ENCODE measurements at regions not wholly inside any gene's neighbourhood (a gene's known extent, or its start where the extent isn't known, plus 50 kb on each side); places are given as distances from the start of the nearest gene placed in this dataset.

GRCh38 chr6:44679438-44680201 is 292.1 kb downstream of the CDC5L start:
- TF ChIP-seq, protein P1, sequence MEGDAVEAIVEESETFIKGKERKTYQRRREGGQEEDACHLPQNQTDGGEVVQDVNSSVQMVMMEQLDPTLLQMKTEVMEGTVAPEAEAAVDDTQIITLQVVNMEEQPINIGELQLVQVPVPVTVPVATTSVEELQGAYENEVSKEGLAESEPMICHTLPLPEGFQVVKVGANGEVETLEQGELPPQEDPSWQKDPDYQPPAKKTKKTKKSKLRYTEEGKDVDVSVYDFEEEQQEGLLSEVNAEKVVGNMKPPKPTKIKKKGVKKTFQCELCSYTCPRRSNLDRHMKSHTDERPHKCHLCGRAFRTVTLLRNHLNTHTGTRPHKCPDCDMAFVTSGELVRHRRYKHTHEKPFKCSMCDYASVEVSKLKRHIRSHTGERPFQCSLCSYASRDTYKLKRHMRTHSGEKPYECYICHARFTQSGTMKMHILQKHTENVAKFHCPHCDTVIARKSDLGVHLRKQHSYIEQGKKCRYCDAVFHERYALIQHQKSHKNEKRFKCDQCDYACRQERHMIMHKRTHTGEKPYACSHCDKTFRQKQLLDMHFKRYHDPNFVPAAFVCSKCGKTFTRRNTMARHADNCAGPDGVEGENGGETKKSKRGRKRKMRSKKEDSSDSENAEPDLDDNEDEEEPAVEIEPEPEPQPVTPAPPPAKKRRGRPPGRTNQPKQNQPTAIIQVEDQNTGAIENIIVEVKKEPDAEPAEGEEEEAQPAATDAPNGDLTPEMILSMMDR (IDR thresholded peaks at IDR 0.05; ENCODE audit: unreplicated experiment), result no peak
- Mint-ChIP-seq H3K4me3 (ENCODE audit: low read depth) (no peak overlapping the region), H3K9me3 (ENCODE audit: low read depth) (peaks cover 4% of the 10 kb centered on the region), H3K27me3 (peaks cover 18% of the 10 kb centered on the region), H3K36me3 (ENCODE audit: insufficient read depth) (no peaks in the 10 kb centered on the region), H3K27ac (no peak overlapping the region), H3K4me1 (ENCODE audit: low read depth) (no peaks in the 10 kb centered on the region)
- DNase-seq (ENCODE audit: low spot score, unreplicated experiment), result no peak

- H3K27ac Mint-ChIP-seq, result no peak overlapping the region
- no peak for DNase-seq (ENCODE audit: low spot score, unreplicated experiment)
- H3K9me3 Mint-ChIP-seq (ENCODE audit: low read depth), result peaks cover 4% of the 10 kb centered on the region
- no peaks in the 10 kb centered on the region for H3K4me1 Mint-ChIP-seq (ENCODE audit: low read depth)
- H3K36me3 Mint-ChIP-seq (ENCODE audit: insufficient read depth), result no peaks in the 10 kb centered on the region
- peaks cover 14% of the 10 kb centered on the region for H3K27me3 Mint-ChIP-seq
- TF ChIP-seq, protein P1 (IDR thresholded peaks at IDR 0.05; ENCODE audit: unreplicated experiment), result no peak
- H3K4me3 Mint-ChIP-seq (ENCODE audit: low read depth), result no peak overlapping the region
These were observed 292.8 kb downstream of the CDC5L start for GRCh38 chr6:44680202-44680720.

DNA sequence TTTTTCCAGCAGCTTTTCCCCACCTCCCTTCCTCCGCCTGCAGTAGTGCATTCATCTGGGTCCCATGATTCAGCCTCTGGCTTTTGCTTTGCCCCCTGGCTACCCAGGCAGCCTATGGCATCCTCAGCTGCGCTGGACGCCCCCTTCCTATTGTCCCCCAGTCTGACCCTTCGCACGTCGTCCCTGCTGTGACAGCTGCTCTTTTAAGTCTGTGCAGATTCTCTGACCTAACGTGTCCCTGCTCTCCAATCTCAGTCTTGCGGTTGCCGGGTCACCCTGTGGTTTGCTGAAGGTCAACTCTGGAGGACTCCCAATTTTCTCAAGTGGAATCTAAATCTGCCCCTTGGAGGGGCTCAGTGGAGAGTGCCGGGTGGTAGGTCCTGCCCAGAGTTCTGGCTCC is 294.3 kb downstream of the CDC5L start:
- Mint-ChIP-seq H3K9me3 (ENCODE audit: low read depth) (peaks cover 7% of the 10 kb centered on the region), H3K4me3 (ENCODE audit: low read depth) (no peak overlapping the region), H3K4me1 (ENCODE audit: low read depth) (no peaks in the 10 kb centered on the region), H3K27me3 (peaks cover 11% of the 10 kb centered on the region), H3K36me3 (ENCODE audit: insufficient read depth) (no peaks in the 10 kb centered on the region), H3K27ac (no peak overlapping the region)
- TF ChIP-seq, protein P1 (IDR thresholded peaks at IDR 0.05; ENCODE audit: unreplicated experiment), result no peak
- DNase-seq (ENCODE audit: low spot score, unreplicated experiment), result no peak

GRCh38 chr6:44682280-44682679 is 294.8 kb downstream of the CDC5L start:
- DNase-seq (ENCODE audit: low spot score, unreplicated experiment), result no peak
- Mint-ChIP-seq H3K27me3 (peaks cover 11% of the 10 kb centered on the region), H3K9me3 (ENCODE audit: low read depth) (peaks cover 12% of the 10 kb centered on the region), H3K4me3 (ENCODE audit: low read depth) (no peak overlapping the region), H3K4me1 (ENCODE audit: low read depth) (no peaks in the 10 kb centered on the region), H3K27ac (no peak overlapping the region), H3K36me3 (ENCODE audit: insufficient read depth) (no peaks in the 10 kb centered on the region)
- TF ChIP-seq, protein P1 (IDR thresholded peaks at IDR 0.05; ENCODE audit: unreplicated experiment), result no peak

DNA sequence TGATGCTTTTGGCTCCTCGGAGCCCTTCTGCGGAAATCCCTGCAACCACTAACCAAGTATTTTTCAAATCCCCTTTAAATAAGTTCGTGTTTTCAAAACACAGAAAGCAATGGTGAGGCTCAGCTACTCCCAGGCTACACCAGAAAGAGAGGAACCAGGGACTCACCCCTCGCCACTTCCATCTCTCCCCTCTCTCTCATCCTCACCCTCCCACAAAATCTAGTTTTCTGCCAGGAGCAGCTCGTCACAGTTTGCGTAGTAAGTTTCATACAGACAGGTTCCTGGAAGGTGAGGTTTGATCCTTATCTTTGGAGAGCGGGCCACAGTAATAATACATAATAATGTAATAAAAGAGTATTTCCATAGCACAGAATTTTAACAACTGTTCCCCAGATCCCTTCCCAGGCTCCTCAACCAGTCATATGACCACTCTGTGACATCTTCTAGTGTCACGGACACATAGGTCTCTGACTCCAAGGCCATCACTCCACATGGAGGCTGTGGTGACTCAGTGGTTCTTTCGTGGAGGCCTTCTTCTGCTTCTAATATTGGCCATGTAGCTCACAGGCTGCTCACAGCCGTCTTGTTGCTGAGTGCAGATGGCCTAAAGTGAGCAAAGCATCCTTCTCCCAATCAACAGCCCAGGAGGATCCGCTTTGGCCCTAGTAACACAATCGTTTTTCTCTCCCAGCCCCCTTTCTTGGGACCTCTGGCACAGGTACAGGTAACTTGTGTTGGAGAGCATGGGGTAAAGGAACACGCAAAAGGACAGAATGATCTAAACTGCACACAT is 295.7 kb downstream of the CDC5L start:
- Mint-ChIP-seq H3K36me3 (ENCODE audit: insufficient read depth) (no peaks in the 10 kb centered on the region), H3K27ac (no peak overlapping the region), H3K27me3 (peaks cover 11% of the 10 kb centered on the region), H3K9me3 (ENCODE audit: low read depth) (peaks cover 22% of the 10 kb centered on the region), H3K4me3 (ENCODE audit: low read depth) (no peak overlapping the region), H3K4me1 (ENCODE audit: low read depth) (no peaks in the 10 kb centered on the region)
- TF ChIP-seq, protein P1 (IDR thresholded peaks at IDR 0.05; ENCODE audit: unreplicated experiment), result no peak
- no peak for DNase-seq (ENCODE audit: low spot score, unreplicated experiment)
